ENCODE measurements at regions not wholly inside any gene's neighbourhood (a gene's known extent, or its start where the extent isn't known, plus 50 kb on each side); places are given as distances from the start of the nearest gene placed in this dataset.

- TF ChIP-seq EZH2phosphoT487 (IDR thresholded peaks at IDR 0.05; ENCODE audit: borderline replicate concordance, low read length) = no peak
- TF ChIP-seq, protein P1, sequence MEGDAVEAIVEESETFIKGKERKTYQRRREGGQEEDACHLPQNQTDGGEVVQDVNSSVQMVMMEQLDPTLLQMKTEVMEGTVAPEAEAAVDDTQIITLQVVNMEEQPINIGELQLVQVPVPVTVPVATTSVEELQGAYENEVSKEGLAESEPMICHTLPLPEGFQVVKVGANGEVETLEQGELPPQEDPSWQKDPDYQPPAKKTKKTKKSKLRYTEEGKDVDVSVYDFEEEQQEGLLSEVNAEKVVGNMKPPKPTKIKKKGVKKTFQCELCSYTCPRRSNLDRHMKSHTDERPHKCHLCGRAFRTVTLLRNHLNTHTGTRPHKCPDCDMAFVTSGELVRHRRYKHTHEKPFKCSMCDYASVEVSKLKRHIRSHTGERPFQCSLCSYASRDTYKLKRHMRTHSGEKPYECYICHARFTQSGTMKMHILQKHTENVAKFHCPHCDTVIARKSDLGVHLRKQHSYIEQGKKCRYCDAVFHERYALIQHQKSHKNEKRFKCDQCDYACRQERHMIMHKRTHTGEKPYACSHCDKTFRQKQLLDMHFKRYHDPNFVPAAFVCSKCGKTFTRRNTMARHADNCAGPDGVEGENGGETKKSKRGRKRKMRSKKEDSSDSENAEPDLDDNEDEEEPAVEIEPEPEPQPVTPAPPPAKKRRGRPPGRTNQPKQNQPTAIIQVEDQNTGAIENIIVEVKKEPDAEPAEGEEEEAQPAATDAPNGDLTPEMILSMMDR (IDR thresholded peaks at IDR 0.05; ENCODE audit: low read depth, low read length, poor library complexity, severe bottlenecking) = no peak
These were observed 93.2 kb downstream of the DNAJB9 start for GRCh38 chr7:108662783-108663362.
